HCT116 (cell line): ENCODE measurements at regions not wholly inside any gene's neighbourhood (a gene's known extent, or its start where the extent isn't known, plus 50 kb on each side); places are given as distances from the start of the nearest gene placed in this dataset.

Experiments used
- ATAC-seq: fragments of 200-7000 bp; cut with Tn5 transposase; 2 replicates; pipeline ENCODE4 v1.9.1; 2020; ENCODE audit warnings: mild to moderate bottlenecking, moderate library complexity
- BruUV-seq: library from RNA; stranded (reverse); fragments of 400-500 nt; replicated peaks from 2 replicates; lab custom pipeline; 2021; lab: Mats Ljungman, UMichigan
- CTCF ChIA-PET: fragments of 300-600 bp; sonication (Branson Sonifier 250); formaldehyde crosslinking; loops from one replicate; lab custom pipeline; 2021; ENCODE audit warnings: antibody characterized with exemption; lab: Charles Lee
- POLR2A ChIA-PET: fragments of 300-600, 350-600 bp; sonication (Branson Sonifier 250); formaldehyde crosslinking; loops from one replicate; lab custom pipeline; 2021; ENCODE audit warnings: antibody characterized with exemption; lab: Charles Lee
- RAD21 ChIA-PET, 2 experiments: fragments of 300-600 bp; sonication (Branson Sonifier 250); formaldehyde crosslinking; loops; one replicate each; lab custom pipeline; 2023; ENCODE audit warnings: low total read pairs in 2 of 2; ENCODE audit not compliant: uncharacterized antibody in 2 of 2, unreplicated experiment in 2 of 2, low non-redundant PET in 1 of 2; lab: Charles Lee
- DNase-seq: peaks from one replicate; pipeline ENCODE4 v3.0.0-alpha.2; 2010; ENCODE audit warnings: low read depth, low spot score
- H2AFZ ChIP-seq: fragments of 200-600 bp; shearing (Covaris generic), sonication (generic); 2 replicates; pipeline ENCODE4 v1.6.1; 2017; ENCODE audit warnings: low read depth, mixed run types, mixed read lengths, antibody characterized with exemption, low read length; ENCODE audit not compliant: poor library complexity, severe bottlenecking
- H3K27ac ChIP-seq: 2 replicates; pipeline ENCODE4 v1.5.1; 2012; ENCODE audit warnings: low read depth, low read length
- H3K27me3 ChIP-seq: fragments of 200-600 bp; sonication (generic); 2 replicates; pipeline ENCODE4 v1.6.1; 2016; ENCODE audit warnings: mixed run types, low read length, mixed read lengths; ENCODE audit not compliant: insufficient read depth
- H3K36me3 ChIP-seq, 2 experiments: fragments of 200-500 bp in 1 of 2; fragments of 200-600 bp in 1 of 2; sonication (Bioruptor generic) in 1 of 2; sonication (generic) in 1 of 2; 2 replicates each; pipeline versions ENCODE4 v1.5.1 to v1.6.1; 2014 to 2016; ENCODE audit warnings: low read length in 2 of 2, inconsistent platforms in 1 of 2, mixed read lengths in 1 of 2, mixed run types in 1 of 2; ENCODE audit not compliant: insufficient read depth in 2 of 2, control insufficient read depth in 1 of 2
- H3K4me1 ChIP-seq, 2 experiments: fragments of 200-600 bp in 1 of 2; sonication (generic) in 1 of 2; 2 replicates each; pipeline versions ENCODE4 v1.5.1 to v1.6.1; 2012 to 2017; ENCODE audit warnings: low read length in 2 of 2, inconsistent platforms in 1 of 2, mild to moderate bottlenecking in 1 of 2, mixed read lengths in 1 of 2, mixed run types in 1 of 2, moderate library complexity in 1 of 2; ENCODE audit not compliant: insufficient read depth in 2 of 2, control insufficient read depth in 1 of 2
- H3K4me2 ChIP-seq: fragments of 200-600 bp; sonication (generic); 2 replicates; pipeline ENCODE4 v1.6.1; 2017; ENCODE audit warnings: mixed run types, low read length, mixed read lengths
- H3K4me3 ChIP-seq, 2 experiments: fragments of 200-600 bp in 1 of 2; sonication (generic) in 1 of 2; replicated peaks in 1 of 2; 2 replicates each; pipeline ENCODE4 v1.5.1; 2011 to 2016; ENCODE audit warnings: low read length in 2 of 2, control low read depth in 1 of 2, low read depth in 1 of 2, mild to moderate bottlenecking in 1 of 2, mixed read lengths in 1 of 2, mixed run types in 1 of 2
- H3K79me2 ChIP-seq: fragments of 200-600 bp; sonication (generic); 2 replicates; pipeline ENCODE4 v1.6.1; 2017; ENCODE audit warnings: mild to moderate bottlenecking, mixed run types, low read length, moderate library complexity, mixed read lengths; ENCODE audit not compliant: insufficient read depth
- H3K9ac ChIP-seq: fragments of 200-600 bp; sonication (generic); 2 replicates; pipeline ENCODE4 v1.6.1; 2016; ENCODE audit warnings: low read length, mixed read lengths
- H3K9me2 ChIP-seq: fragments of 200-600 bp; sonication (generic), shearing (Covaris generic); 2 replicates; pipeline ENCODE4 v1.6.1; 2017; ENCODE audit warnings: mixed run types, mild to moderate bottlenecking, moderate library complexity; ENCODE audit not compliant: insufficient read depth
- H3K9me3 ChIP-seq, 2 experiments: fragments of 200-500 bp in 1 of 2; fragments of 200-600 bp in 1 of 2; sonication (Bioruptor generic) in 1 of 2; sonication (generic) in 1 of 2; 2 replicates each; pipeline ENCODE4 v1.6.1; 2014 to 2017; ENCODE audit warnings: low read length in 2 of 2, mixed read lengths in 2 of 2, inconsistent platforms in 1 of 2, low read depth in 1 of 2, mild to moderate bottlenecking in 1 of 2, mixed run types in 1 of 2, moderate library complexity in 1 of 2; ENCODE audit not compliant: control insufficient read depth in 1 of 2, insufficient read depth in 1 of 2
- H4K20me1 ChIP-seq: fragments of 200-600 bp; sonication (generic), shearing (Covaris generic); 2 replicates; pipeline ENCODE4 v1.6.1; 2017; ENCODE audit warnings: mixed run types, mild to moderate bottlenecking, moderate library complexity; ENCODE audit not compliant: insufficient read depth
- CBX3 ChIP-seq: IDR thresholded peaks from 2 replicates; pipeline ENCODE4 v1.6.1; 2012; ENCODE audit warnings: low read depth
- CEBPB ChIP-seq: IDR thresholded peaks from 2 replicates; pipeline ENCODE4 v1.6.1; 2012; ENCODE audit warnings: low read depth
- EZH2phosphoT487 ChIP-seq: fragments of 200-600 bp; IDR thresholded peaks from 2 replicates; pipeline ENCODE4 v1.6.1; 2018; ENCODE audit warnings: antibody characterized with exemption, borderline replicate concordance
- FOSL1 ChIP-seq: IDR thresholded peaks from 2 replicates; pipeline ENCODE4 v1.6.1; 2012; ENCODE audit warnings: low read depth
- SP1 ChIP-seq: IDR thresholded peaks from 2 replicates; pipeline ENCODE4 v1.6.1; 2012; ENCODE audit warnings: low read depth
- SRF ChIP-seq: IDR thresholded peaks from 2 replicates; pipeline ENCODE4 v1.6.1; 2012; ENCODE audit warnings: low read depth
- TCF7L2 ChIP-seq: IDR thresholded peaks from 2 replicates; pipeline ENCODE4 v1.7.0; 2011; ENCODE audit warnings: borderline replicate concordance, inconsistent platforms; ENCODE audit not compliant: insufficient read depth, insufficient read length; ENCODE audit errors: extremely low read depth
- YY1 ChIP-seq: IDR thresholded peaks from 2 replicates; pipeline ENCODE4 v1.6.1; 2011; ENCODE audit warnings: low read length, low read depth, moderate library complexity, mild to moderate bottlenecking; ENCODE audit not compliant: insufficient replicate concordance; ENCODE audit errors: extremely low read depth
- intact Hi-C: fragments of 100-400 bp; cut with micrococcal nuclease; formaldehyde crosslinking; loops from 2 replicates; pipeline ENCODE4 v1.10.0; 2022
- TF ChIP-seq, protein P1 (sequence below): IDR thresholded peaks from 2 replicates; pipeline ENCODE4 v1.6.1; 2012
- TF ChIP-seq, protein P2 (sequence below): IDR thresholded peaks from 2 replicates; pipeline ENCODE4 v1.6.1; 2012; ENCODE audit warnings: low read depth
- TF ChIP-seq, protein P3 (sequence below), 3 experiments: fragments of 200-600 bp in 1 of 3; sonication (generic) in 1 of 3; IDR thresholded peaks in 2 of 3; conservative IDR thresholded peaks in 1 of 3; 2 replicates each; pipeline ENCODE4 v1.5.1; 2012 to 2017; ENCODE audit warnings: low read depth in 2 of 3, low read length in 2 of 3, antibody characterized with exemption in 1 of 3, borderline replicate concordance in 1 of 3, control low read depth in 1 of 3, mild to moderate bottlenecking in 1 of 3, mixed read lengths in 1 of 3, mixed run types in 1 of 3, moderate library complexity in 1 of 3; ENCODE audit not compliant: insufficient read depth in 1 of 3

DNA sequence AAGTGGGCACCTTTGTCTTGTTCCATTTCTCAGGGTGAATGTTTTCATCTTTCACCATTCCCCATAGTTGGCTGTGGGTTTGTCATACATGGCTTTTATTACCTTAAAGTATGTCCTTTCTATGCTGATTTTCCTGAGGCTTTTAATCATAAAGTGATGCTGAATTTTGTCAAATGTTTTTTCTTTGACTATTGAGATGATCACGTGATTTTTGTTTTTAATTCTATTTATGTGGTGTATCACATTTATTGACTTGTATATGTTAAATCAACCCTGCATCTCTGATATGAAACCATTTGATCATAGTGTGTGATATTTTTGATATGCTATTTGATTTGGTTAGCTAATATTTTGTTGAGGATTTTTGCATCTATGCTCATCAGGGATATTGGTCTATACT lies 216.4 kb upstream of the FAT3 start:
- RAD21 ChIA-PET, result no interaction called here
- BruUV-seq, result no TSS peak
- no peak for ATAC-seq
- no peak overlapping the region for H3K9ac ChIP-seq
- no peaks in the 10 kb centered on the region for H3K9me2 ChIP-seq
- POLR2A ChIA-PET, result no interaction called here
- H3K4me1 ChIP-seq, result no peaks in the 10 kb centered on the region
- H3K36me3 ChIP-seq, result no peaks in the 10 kb centered on the region
- H2AFZ ChIP-seq, result no peak overlapping the region
- no peaks in the 10 kb centered on the region for H3K27me3 ChIP-seq
- no peak overlapping the region for H3K27ac ChIP-seq
- H3K4me3 ChIP-seq, result no peak overlapping the region
- DNase-seq, result no peak
- no peak overlapping the region for H3K4me2 ChIP-seq
- H4K20me1 ChIP-seq, result no peaks in the 10 kb centered on the region
- H3K79me2 ChIP-seq, result no peaks in the 10 kb centered on the region
- intact Hi-C loops, result no loop called here
- CTCF ChIA-PET, result no interaction called here
- TF ChIP-seq CEBPB (no peak), SP1 (no peak), CBX3 (no peak), FOSL1 (no peak), EZH2phosphoT487 (no peak)
- TF ChIP-seq, protein P1, sequence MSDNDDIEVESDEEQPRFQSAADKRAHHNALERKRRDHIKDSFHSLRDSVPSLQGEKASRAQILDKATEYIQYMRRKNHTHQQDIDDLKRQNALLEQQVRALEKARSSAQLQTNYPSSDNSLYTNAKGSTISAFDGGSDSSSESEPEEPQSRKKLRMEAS, result no peak
- TF ChIP-seq, protein P2, sequence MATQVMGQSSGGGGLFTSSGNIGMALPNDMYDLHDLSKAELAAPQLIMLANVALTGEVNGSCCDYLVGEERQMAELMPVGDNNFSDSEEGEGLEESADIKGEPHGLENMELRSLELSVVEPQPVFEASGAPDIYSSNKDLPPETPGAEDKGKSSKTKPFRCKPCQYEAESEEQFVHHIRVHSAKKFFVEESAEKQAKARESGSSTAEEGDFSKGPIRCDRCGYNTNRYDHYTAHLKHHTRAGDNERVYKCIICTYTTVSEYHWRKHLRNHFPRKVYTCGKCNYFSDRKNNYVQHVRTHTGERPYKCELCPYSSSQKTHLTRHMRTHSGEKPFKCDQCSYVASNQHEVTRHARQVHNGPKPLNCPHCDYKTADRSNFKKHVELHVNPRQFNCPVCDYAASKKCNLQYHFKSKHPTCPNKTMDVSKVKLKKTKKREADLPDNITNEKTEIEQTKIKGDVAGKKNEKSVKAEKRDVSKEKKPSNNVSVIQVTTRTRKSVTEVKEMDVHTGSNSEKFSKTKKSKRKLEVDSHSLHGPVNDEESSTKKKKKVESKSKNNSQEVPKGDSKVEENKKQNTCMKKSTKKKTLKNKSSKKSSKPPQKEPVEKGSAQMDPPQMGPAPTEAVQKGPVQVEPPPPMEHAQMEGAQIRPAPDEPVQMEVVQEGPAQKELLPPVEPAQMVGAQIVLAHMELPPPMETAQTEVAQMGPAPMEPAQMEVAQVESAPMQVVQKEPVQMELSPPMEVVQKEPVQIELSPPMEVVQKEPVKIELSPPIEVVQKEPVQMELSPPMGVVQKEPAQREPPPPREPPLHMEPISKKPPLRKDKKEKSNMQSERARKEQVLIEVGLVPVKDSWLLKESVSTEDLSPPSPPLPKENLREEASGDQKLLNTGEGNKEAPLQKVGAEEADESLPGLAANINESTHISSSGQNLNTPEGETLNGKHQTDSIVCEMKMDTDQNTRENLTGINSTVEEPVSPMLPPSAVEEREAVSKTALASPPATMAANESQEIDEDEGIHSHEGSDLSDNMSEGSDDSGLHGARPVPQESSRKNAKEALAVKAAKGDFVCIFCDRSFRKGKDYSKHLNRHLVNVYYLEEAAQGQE, result no peak
- H3K9me3 ChIP-seq, result no peaks in the 10 kb centered on the region; a peak in 1 of 4 replicates

DNA sequence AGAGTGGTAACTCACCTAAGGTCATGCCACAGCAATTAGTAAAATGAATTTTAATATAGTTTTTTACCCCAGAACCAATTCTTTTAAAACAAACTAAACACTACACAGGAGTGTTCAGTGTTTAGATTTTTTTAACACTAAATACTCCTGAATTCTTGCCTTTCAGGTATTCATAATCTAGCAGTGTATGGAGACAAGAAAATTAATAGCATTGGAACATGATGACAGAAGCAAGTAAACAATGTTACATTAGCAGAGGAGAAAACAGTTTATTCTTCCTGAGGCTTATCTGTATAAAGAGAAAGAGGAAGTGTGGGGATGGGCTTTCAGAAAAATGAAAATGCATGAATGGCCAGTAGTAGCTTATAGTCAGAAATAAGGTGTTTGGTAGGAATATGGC lies 222.1 kb upstream of the FAT3 start:
- Histone ChIP-seq H3K9me3 (peaks cover 4 to 6% of the 10 kb centered on the region in 2 experiments; a peak in 2 of 4 replicates), H3K9me2 (no peaks in the 10 kb centered on the region), H2AFZ (no peak overlapping the region), H4K20me1 (no peaks in the 10 kb centered on the region), H3K9ac (no peak overlapping the region), H3K4me2 (no peak overlapping the region), H3K27me3 (no peaks in the 10 kb centered on the region), H3K27ac (no peak overlapping the region), H3K4me3 (no peak overlapping the region), H3K36me3 (no peaks in the 10 kb centered on the region), H3K79me2 (no peaks in the 10 kb centered on the region), H3K4me1 (no peaks in the 10 kb centered on the region)
- RAD21 ChIA-PET, result no interaction called here
- CTCF ChIA-PET, result no interaction called here
- TF ChIP-seq, protein P1, result no peak
- TF ChIP-seq, protein P3, sequence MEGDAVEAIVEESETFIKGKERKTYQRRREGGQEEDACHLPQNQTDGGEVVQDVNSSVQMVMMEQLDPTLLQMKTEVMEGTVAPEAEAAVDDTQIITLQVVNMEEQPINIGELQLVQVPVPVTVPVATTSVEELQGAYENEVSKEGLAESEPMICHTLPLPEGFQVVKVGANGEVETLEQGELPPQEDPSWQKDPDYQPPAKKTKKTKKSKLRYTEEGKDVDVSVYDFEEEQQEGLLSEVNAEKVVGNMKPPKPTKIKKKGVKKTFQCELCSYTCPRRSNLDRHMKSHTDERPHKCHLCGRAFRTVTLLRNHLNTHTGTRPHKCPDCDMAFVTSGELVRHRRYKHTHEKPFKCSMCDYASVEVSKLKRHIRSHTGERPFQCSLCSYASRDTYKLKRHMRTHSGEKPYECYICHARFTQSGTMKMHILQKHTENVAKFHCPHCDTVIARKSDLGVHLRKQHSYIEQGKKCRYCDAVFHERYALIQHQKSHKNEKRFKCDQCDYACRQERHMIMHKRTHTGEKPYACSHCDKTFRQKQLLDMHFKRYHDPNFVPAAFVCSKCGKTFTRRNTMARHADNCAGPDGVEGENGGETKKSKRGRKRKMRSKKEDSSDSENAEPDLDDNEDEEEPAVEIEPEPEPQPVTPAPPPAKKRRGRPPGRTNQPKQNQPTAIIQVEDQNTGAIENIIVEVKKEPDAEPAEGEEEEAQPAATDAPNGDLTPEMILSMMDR (IDR thresholded peaks at IDR 0.05 in 2 of 3, conservative IDR thresholded peaks at IDR 0.05 in 1 of 3; ENCODE audit: borderline replicate concordance in 1 of 3, insufficient read depth in 1 of 3, low read depth in 2 of 3, low read length in 2 of 3), result no peak
- TF ChIP-seq TCF7L2 (no peak), CEBPB (no peak), CBX3 (no peak), SRF (no peak), YY1 (no peak)
- no peak for DNase-seq
- intact Hi-C loops, result no loop called here
- no TSS peak for BruUV-seq
- POLR2A ChIA-PET, result no interaction called here
- ATAC-seq, result no peak
